ENCODE measurements at regions not wholly inside any gene's neighbourhood (a gene's known extent, or its start where the extent isn't known, plus 50 kb on each side); places are given as distances from the start of the nearest gene placed in this dataset.
"Not testable (repeated sequence)": the region's sequence is repeated elsewhere in the genome, so short reads cannot be mapped to it uniquely, and the experiment has no call there.

DNA sequence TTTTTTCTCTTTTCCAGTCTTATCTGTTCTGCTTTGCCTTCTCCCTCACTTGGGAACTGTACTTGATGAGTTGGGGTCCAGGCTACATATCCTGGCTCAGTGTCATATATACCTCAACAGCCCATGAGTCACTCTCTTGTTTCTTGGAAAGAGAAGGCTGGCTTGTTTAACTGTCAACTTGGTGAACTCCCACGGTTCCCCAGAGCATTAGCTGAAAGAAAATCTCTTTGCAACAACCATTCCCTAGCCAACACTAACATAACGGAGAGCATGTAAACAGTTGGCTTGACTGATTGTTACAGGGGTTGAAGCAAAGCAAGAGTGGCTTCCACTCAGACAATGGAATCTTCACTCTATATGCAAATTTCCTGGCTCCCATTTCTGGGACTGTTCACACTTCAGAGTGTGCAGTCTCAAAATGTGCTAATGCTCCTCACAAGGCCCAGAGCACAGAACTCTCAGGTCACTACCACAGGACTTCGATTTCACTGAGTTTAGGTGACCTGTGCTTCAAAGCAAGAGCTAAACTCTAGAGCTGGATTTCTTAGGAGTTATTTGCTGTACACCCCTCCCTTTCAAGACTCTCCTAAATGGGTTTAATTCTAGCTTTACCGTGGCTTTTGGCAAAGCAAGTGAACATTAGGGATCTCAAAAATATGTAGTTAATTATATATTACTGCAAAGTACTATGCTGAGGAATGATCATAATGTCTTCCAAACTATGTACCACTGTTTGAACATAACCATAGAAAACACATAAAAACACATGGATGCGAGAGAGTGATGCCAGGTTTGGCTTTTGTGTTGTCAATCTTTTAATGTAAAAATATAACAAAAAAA lies 609.8 kb downstream of the RFPL4B start:
- no peaks in the 10 kb centered on the region for H3K9me3 ChIP-seq
- H3K36me3 ChIP-seq: no peaks in the 10 kb centered on the region
- no peak for TF ChIP-seq POLR2A (IDR thresholded peaks at IDR 0.05)
- TF ChIP-seq, protein P1, sequence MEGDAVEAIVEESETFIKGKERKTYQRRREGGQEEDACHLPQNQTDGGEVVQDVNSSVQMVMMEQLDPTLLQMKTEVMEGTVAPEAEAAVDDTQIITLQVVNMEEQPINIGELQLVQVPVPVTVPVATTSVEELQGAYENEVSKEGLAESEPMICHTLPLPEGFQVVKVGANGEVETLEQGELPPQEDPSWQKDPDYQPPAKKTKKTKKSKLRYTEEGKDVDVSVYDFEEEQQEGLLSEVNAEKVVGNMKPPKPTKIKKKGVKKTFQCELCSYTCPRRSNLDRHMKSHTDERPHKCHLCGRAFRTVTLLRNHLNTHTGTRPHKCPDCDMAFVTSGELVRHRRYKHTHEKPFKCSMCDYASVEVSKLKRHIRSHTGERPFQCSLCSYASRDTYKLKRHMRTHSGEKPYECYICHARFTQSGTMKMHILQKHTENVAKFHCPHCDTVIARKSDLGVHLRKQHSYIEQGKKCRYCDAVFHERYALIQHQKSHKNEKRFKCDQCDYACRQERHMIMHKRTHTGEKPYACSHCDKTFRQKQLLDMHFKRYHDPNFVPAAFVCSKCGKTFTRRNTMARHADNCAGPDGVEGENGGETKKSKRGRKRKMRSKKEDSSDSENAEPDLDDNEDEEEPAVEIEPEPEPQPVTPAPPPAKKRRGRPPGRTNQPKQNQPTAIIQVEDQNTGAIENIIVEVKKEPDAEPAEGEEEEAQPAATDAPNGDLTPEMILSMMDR (IDR thresholded peaks at IDR 0.05): no peak
- TF ChIP-seq POLR2AphosphoS5 (IDR thresholded peaks at IDR 0.05): no peak
- TF ChIP-seq EP300 (IDR thresholded peaks at IDR 0.05): no peak
- H3K27me3 ChIP-seq: no peaks in the 10 kb centered on the region
- H3K27ac ChIP-seq: no peak overlapping the region
- H3K4me3 ChIP-seq: no peak overlapping the region
- H3K4me1 ChIP-seq: no peaks in the 10 kb centered on the region
- ATAC-seq (ENCODE audit: low FRiP score in 2 of 2) (peak in 1 of 2 donors; percentile 41), DNase-seq (no peak)
- 53 to 60% methylated on average over 5 of the region's 5 CpGs for WGBS, 2 donors

DNA sequence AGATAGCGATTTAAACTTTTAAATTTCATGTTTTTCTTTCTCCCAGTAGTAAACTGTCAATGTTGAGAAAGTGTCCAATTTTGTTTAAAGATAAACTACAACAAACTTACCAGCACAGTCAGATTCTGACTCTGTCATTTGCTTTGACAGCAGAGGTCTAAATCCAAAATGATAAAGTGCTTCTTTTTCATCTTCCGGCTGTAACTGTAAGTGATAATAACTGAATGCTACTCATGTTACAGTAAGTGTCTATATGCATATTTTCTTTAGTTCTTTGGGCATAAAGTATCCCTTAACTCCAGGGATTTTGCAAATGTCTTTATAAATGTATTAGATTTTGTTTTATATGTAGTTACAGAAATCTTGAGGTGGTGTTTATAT lies 610.4 kb downstream of the RFPL4B start:
- no peaks in the 10 kb centered on the region for H3K27me3 ChIP-seq
- no peak overlapping the region for H3K27ac ChIP-seq
- H3K4me3 ChIP-seq: no peak overlapping the region
- 88 to 91% methylated on average over 2 of the region's 2 CpGs for WGBS, 2 donors
- ATAC-seq (ENCODE audit: low FRiP score in 2 of 2) (no peak), DNase-seq (no peak)
- H3K4me1 ChIP-seq: no peaks in the 10 kb centered on the region
- no peak for TF ChIP-seq EP300 (IDR thresholded peaks at IDR 0.05)
- no peak for TF ChIP-seq POLR2A (IDR thresholded peaks at IDR 0.05)
- TF ChIP-seq, protein P1 (IDR thresholded peaks at IDR 0.05): no peak
- TF ChIP-seq POLR2AphosphoS5 (IDR thresholded peaks at IDR 0.05): no peak
- H3K36me3 ChIP-seq: no peaks in the 10 kb centered on the region
- H3K9me3 ChIP-seq: no peaks in the 10 kb centered on the region

DNA sequence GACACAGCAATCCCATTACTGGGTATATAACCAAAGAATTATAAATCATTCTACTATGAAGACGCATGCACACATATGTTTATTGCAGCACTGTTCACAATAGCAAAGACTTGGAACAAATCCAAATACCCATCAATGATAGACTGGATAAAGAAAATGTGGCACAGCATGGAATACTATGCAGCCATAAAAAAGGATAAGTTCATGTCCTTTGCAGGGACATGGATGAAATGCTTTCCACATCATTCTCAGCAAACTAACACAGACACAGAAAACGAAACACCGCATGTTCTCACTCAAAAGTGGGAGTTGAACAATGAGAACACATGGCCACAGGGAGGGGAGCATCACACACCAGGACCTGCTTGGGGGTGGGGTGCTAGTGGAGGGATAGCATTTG lies 613.0 kb downstream of the RFPL4B start:
- not testable (repeated sequence) for H3K27me3 ChIP-seq; H3K36me3 ChIP-seq; ATAC-seq (ENCODE audit: low FRiP score in 2 of 2); H3K4me3 ChIP-seq; H3K27ac ChIP-seq; DNase-seq; H3K4me1 ChIP-seq; H3K9me3 ChIP-seq
- 88 to 91% methylated on average over 3 of the region's 3 CpGs for WGBS, 2 donors

DNA sequence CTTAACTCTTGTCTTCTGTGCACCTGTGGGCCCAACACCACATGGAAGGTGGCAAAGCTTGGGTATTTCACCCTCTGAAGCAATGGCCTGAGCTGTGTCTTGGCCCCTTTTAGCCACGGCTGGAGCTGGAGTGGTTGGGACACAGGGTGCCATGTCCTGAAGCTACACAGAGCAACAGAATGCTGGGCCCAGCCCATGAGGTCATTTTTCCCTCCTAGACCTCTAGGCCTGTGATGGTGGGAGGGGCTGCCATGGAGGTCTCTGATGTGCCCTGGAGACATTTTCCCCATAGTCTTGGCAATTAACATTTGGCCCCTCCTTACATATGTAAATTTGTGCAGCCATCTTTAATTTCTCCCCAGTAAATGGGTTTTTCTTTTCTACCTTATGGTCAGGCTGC lies 620.8 kb downstream of the RFPL4B start:
- no peaks in the 10 kb centered on the region for H3K4me1 ChIP-seq
- no peak for DNase-seq
- H3K36me3 ChIP-seq: no peaks in the 10 kb centered on the region
- H3K9me3 ChIP-seq: no peaks in the 10 kb centered on the region
- H3K27me3 ChIP-seq: no peaks in the 10 kb centered on the region
- H3K4me3 ChIP-seq: no peak overlapping the region
- TF ChIP-seq POLR2A (IDR thresholded peaks at IDR 0.05) (no peak), EP300 (IDR thresholded peaks at IDR 0.05) (no peak), POLR2AphosphoS5 (IDR thresholded peaks at IDR 0.05) (no peak)
- TF ChIP-seq, protein P1 (IDR thresholded peaks at IDR 0.05): no peak
- no CpG with 5 or more reads among the region's 1 CpG for WGBS, 2 donors
- no peak overlapping the region for H3K27ac ChIP-seq
- no peak for ATAC-seq (ENCODE audit: low FRiP score in 2 of 2)

DNA sequence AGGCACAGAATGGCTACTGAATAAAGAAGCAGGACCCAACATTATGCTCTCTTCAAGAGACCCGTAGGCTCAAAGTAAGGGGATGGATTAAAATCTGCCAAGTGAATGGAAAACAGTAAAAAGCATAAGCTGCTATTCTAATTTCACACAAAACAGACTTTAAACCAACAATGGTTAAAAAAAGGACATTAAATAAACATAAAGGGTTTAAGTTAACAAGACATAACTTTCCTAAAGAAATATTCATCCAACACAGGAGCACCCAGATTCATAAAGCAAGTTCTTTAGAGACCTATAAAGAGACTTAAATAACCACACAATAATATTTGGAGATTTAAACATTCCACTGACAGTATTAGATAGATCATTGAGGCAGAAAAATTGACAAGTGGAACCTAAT lies 624.5 kb downstream of the RFPL4B start:
- DNase-seq (no peak), ATAC-seq (ENCODE audit: low FRiP score in 2 of 2) (no peak)
- WGBS, 2 donors: 89 to 100% methylated on average over 1 of the region's 1 CpG
- H3K9me3 ChIP-seq: no peaks in the 10 kb centered on the region
- no peaks in the 10 kb centered on the region for H3K27me3 ChIP-seq
- H3K4me1 ChIP-seq: no peaks in the 10 kb centered on the region
- TF ChIP-seq, protein P1 (IDR thresholded peaks at IDR 0.05): no peak
- TF ChIP-seq EP300 (IDR thresholded peaks at IDR 0.05) (no peak), POLR2AphosphoS5 (IDR thresholded peaks at IDR 0.05) (no peak), POLR2A (IDR thresholded peaks at IDR 0.05) (no peak)
- no peaks in the 10 kb centered on the region for H3K36me3 ChIP-seq
- H3K27ac ChIP-seq: no peak overlapping the region
- no peak overlapping the region for H3K4me3 ChIP-seq

DNA sequence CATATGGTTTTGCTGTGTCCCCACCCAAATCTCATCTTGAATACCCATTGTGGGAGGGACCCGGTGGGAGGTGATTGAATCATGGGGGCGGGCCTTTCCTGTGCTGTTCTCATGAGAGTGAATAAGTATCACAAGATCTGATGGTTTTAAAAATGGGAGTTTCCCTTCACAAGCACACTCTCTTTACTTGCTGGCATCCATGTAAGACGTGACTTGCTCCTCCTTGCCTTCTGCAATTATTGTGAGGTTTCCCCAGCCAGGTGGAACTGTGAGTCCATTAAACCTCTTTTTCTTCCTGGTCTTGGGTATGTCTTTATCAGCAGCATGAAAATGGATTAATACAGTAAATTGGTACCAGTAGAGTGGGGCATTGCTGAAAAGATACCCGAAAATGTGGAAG lies 627.8 kb downstream of the RFPL4B start:
- WGBS, 2 donors: 94 to 95% methylated on average over 4 of the region's 4 CpGs
- not testable (repeated sequence) for H3K4me3 ChIP-seq; H3K27ac ChIP-seq; H3K9me3 ChIP-seq; H3K27me3 ChIP-seq; ATAC-seq (ENCODE audit: low FRiP score in 2 of 2); H3K36me3 ChIP-seq; H3K4me1 ChIP-seq; DNase-seq

DNA sequence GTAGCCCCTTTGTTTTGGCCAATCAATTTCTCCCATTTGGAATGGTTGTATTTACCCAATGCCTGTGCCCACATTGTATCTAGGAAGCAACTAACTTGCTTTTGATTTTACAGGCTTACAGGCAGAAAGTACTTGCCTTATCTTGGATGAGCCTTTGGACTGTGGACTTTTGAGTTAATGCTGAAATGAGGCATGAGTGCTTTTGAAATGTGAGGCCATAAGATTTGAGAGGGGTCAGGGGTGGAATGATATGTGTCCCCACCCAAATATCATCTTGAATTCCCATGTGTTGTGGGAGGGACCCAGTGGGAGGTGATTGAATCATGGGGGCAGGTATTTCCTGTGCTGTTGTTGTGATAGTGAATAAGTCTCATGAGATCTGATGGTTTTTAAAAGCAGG lies 629.4 kb downstream of the RFPL4B start:
- not testable (repeated sequence) for DNase-seq; ATAC-seq (ENCODE audit: low FRiP score in 2 of 2); H3K9me3 ChIP-seq; H3K27me3 ChIP-seq; H3K4me1 ChIP-seq; H3K36me3 ChIP-seq; H3K27ac ChIP-seq; H3K4me3 ChIP-seq
